Kidney tubule cell (primary cell): ENCODE measurements at regions not wholly inside any gene's neighbourhood (a gene's known extent, or its start where the extent isn't known, plus 50 kb on each side); places are given as distances from the start of the nearest gene placed in this dataset.

ENCODE experiments used
- DNase-seq: peaks from one replicate; pipeline ENCODE4 v3.0.0-alpha.2; 2018; ENCODE audit warnings: low spot score

GRCh38 chr2:16081316-16082200 lies 141.2 kb downstream of the MYCN start:
- DNase-seq = no peak

DNA sequence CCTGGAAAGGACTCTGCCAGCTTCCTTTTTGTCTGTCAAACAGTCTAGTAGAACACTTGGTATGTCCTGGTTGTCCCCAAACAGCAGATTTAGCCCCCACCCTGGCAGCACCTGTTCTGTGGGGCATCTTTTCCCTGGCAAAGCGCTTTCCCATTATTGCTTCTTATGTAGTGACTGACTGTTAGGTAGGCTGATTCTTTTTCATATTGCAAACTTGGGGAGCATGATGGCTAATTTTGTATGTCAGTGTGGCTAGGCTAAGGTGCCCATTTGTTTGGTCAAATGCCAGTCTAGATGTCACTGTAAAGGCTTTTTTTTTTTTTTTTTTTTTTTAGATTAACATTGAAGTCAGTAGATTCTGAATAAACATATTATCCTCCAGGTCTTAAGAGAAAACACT lies 140.2 kb downstream of the MYCN start:
- no peak for DNase-seq

- DNase-seq = no peak
Measured at GRCh38 chr2:16080071-16080470, 139.7 kb downstream of the MYCN start.

DNA sequence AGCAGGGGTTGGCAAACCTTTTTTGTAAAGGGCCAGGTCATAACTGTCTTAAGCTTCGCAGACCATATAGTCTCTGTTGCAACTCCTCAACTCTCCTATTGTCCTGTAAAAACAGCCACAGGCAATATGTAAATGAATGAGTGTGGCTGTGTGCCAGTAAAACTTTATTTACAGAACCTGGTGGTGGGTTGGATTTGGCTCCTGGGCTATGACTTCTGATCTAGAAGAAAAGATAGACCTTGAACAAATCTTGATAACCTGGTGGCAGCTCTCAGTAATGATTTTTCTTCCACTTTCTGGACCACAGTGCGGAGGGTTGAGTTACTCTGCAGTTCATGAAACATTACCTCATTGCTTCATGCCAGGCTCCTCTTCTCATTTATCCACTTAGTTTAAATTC lies 139.3 kb downstream of the MYCN start:
- no peak for DNase-seq

DNA sequence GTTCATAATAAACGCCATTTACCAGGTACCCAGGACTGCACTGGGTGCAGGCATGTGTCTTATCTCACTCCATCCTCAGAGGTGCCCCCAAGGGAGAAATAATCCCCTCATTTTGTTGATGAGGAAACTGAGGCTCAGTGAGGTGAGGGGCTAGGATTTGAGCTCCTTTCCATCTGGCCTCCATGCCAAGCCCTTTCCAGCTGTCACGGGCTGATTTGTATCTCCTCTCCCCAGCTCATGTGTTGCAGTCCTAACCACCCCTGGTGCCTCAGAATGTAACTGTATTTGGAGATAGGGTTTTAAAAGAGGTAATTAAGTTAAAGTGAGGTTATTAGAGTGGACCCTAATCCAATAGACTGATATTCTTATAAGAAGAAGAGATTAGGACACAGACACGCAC lies 137.3 kb downstream of the MYCN start:
- DNase-seq = no peak

DNA sequence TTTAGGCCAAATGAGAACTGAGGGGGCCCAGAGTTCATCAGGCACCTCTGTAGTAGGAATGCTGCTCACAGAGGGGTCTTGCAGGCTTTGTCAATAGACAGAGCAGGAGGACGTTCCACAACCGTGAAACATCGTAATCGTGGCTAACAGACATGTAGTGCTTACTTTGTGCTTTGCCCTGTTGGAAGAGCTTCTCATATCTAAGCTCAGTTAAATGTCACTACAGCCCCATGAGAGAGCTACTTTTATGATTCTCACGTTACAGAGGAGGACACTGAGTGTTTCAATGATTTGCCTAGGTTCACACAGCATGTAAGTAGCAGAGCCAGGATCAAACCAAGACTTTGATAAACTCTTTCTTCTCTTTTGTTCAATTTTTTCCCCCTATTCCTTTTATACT lies 136.6 kb downstream of the MYCN start:
- DNase-seq = no peak

DNA sequence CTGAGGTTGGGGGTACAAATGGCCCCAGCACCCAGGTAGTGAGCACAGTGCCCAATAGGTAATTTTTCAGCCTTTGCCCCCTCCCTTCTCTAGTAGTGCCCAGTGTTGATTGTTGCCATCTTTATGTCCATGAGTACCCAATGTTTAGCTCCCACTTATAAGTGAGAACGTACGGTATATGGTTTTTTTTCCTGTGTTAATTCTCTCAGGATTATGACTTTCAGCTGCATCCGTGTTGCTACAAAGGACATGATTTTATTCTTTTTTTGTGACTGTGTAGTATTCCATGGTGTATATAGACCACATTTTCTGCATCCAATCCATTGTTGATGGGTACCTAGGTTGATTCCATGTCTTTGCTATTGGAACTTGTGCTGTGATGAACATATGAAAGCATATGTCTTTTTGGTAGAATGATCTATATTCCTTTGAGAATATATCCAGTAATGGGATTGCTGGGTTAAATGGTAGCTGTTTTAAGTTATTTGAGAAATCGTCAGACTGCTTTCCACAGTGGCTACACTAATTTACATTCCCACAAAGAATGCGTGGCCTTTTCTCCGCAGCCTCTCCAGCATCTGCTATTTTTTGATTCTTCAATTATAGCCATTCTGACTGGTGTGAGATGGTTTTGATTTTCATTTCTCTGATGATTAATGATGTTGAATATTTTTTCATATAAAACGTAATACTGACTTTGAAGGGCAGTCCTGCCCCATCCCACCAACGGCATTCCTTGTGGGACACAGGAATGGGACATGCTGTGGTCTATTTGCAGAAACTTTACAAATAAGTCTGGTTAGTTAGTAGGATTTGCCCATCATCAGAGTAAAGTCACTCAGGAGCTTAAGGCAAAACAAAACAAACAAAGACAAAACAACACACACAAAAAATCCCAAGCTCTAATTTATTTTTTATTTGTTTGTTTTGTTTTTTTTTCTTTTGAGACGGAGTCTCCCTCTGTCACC lies 135.0 kb downstream of the MYCN start:
- no peak for DNase-seq

GRCh38 chr2:16073921-16074425 lies 133.6 kb downstream of the MYCN start:
- no peak for DNase-seq

- no peak for DNase-seq
Measured at GRCh38 chr2:16073471-16073870, 133.1 kb downstream of the MYCN start.

DNA sequence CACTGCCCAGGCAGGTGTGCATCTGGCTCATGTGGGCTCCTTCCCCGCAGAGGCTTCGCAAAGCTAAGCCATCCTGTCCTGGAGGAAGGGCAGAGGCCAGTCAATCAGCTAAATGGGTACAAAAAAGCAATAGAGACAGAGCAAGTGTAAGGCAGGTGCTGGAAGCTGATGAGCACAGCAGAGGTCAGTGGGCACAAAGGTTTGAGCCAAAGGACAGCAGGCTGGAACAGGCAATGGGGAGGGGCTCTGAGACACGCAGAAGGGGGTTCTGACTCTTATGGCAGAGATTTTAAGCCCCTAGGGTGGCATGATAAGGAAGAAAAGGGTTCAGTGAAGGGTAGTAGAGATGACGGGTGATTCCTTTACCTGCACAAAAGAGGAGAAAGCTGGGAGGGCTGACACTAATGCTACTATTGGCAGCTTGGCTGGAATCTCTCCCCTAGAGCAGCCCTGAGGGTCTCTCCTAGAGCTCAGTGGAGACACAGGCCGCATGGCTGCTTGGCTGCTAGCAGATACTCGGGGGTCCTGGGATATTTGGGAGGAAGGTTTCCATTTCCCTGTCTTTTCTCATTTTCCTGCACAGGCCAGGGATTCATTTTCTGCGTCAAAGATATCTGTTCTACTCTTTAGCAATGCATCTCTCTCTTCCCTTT lies 132.4 kb downstream of the MYCN start:
- no peak for DNase-seq

- DNase-seq = no peak
Measured at GRCh38 chr2:16071865-16072637, 131.7 kb downstream of the MYCN start.

DNA sequence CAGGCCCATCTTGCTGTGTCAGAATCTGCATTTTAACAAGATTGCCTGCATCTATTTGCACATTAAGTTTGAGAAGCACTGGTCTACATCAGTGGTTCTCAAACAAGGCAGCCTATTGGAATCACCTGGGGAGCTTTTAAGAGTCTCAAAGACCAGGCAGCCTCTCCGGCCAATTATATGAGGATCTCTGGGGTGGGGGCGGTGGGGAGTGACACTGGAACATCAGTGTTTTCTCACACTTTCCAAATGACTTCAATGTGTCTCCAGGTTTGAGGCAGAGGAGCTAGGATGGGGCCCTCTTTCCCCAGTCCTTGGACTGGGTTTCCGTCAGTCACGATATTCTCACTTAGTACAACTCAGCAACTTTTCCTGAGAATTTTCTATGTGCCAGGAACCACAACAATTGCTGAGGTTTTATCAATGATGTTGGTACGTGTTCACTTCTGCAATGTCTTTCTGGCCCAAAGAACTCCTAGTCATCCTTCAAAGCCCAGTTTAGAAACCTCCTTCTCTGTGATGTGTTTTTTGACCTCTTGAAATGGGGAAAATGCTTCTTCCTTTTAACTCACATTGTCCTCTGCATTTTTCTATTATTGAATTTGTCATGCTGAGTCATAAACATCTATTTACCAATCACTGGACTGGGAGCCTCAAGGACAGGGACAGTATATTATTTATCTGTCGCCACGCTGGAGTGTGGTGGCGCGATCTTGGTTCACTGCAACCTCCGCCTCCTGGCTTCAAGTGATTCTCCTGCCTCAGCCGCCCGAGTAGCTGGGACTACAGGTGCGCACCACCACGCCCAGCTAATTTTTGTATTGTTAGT lies 130.9 kb downstream of the MYCN start:
- DNase-seq = no peak

GRCh38 chr2:16070648-16070971 lies 130.3 kb downstream of the MYCN start:
- no peak for DNase-seq

- DNase-seq = no peak
Measured at GRCh38 chr2:16069933-16070647, 129.7 kb downstream of the MYCN start.

DNA sequence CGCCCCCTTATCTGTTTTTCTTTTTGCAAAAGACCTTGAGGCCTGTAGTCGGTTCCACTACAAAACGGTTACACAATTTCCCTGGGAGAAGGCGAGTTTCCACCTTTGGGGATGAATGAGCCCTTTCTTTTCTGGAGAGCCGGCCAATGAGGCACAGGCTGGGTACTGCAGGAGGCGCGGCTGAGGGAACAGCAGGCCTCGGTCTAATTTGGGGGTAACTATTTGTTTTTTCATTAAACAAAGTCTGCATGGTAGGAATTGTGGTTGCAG lies 129.2 kb downstream of the MYCN start:
- DNase-seq = no peak

DNA sequence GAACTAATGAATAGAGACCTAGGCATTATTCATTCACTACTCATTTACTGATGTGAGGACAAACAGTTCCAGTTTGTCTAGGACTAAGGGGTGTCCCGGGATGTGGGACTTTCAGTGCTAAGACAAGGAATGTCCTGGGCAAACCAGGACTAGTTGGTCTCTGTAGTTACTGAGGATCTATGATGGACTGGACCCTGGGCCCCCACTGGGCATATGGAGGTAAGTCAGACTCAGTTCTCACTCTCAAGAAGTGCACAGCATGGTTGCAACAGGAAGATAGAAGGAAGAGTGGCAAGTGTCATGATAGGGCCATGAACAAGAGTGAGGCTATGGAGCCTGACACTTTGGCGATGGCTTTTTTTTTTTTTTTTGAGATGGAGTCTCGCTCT lies 128.2 kb downstream of the MYCN start:
- DNase-seq = no peak

DNA sequence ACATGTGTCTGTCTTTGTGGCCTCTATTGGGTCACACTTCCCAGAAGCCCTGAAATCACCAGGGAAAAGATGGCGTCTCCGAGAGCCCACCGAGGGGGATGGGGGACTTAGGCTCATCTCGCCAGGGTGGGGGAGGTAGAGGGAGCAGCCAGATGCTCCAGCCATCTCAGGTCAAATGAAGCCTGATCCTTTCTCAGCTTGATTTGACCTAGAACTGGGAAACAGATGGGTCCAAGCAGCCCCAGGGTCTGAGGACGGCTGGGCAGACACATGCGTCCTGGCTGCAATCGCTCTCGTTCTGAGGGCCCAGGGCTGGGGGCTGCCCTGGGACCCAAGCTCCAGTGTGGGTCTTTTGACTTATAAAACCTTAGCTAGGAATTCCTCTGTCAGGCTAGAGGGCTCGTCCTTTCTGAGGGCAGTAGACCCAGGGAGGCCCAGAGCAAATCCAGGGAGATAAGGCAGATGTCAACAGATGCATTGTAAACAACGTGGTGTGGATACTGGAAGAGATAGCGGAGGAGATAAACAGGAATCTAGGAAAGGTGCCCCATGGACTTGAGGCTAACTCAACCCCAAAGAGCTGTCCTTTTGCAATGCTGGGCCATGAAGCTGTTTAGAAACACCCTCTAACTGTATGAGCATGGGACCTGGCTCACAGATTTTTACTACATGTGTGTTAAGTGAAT lies 127.7 kb downstream of the MYCN start:
- DNase-seq = no peak

- no peak for DNase-seq
Measured at GRCh38 chr2:16067444-16067843, 127.1 kb downstream of the MYCN start.

DNA sequence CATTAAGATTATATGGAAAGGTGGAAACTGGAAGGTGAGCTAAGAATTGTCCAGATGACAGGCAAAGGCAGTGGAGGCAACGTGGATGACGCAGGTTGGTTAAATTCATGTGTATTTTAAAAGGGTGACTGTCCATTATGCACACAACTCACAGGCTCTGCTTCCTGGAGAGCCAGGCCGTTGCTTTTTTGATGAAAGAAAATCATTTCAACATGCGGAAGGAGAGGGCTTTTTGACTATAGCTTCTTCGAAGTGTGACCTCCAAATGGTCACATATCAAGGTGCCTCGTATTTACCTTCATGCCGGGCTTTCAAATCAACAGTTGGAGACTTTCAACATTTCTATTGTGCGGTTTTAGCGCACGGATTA lies 126.7 kb downstream of the MYCN start:
- DNase-seq = no peak
